ENCODE measurements at regions not wholly inside any gene's neighbourhood (a gene's known extent, or its start where the extent isn't known, plus 50 kb on each side); places are given as distances from the start of the nearest gene placed in this dataset.

DNA sequence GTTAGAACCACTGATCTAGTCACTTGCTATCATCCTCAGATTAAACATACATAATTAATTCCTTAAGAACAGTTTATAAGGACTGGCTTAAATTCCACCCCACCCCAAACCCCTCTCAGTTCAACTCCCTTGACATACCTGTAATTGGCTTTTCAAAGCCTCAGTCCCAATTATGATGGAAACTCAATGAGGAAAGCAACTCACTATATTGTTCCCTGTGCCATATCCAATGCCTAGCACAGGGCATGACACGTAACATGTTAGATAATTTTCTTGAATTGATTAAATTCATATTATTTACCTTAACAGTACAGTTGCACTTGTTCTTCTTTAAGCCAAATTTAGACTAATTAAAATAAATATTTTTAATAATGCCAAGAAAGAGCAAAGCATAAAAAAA lies 465.1 kb upstream of the CHAC2 start:
- DNase-seq (ENCODE audit: low read depth), result no peak
- TF ChIP-seq, protein P1, sequence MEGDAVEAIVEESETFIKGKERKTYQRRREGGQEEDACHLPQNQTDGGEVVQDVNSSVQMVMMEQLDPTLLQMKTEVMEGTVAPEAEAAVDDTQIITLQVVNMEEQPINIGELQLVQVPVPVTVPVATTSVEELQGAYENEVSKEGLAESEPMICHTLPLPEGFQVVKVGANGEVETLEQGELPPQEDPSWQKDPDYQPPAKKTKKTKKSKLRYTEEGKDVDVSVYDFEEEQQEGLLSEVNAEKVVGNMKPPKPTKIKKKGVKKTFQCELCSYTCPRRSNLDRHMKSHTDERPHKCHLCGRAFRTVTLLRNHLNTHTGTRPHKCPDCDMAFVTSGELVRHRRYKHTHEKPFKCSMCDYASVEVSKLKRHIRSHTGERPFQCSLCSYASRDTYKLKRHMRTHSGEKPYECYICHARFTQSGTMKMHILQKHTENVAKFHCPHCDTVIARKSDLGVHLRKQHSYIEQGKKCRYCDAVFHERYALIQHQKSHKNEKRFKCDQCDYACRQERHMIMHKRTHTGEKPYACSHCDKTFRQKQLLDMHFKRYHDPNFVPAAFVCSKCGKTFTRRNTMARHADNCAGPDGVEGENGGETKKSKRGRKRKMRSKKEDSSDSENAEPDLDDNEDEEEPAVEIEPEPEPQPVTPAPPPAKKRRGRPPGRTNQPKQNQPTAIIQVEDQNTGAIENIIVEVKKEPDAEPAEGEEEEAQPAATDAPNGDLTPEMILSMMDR (IDR thresholded peaks at IDR 0.05; ENCODE audit: control insufficient read depth, insufficient read depth, low read depth, low read length, missing control alignments), result no peak
- H3K4me3 ChIP-seq (ENCODE audit: control insufficient read depth, low read depth, low read length), result no peak overlapping the region

DNA sequence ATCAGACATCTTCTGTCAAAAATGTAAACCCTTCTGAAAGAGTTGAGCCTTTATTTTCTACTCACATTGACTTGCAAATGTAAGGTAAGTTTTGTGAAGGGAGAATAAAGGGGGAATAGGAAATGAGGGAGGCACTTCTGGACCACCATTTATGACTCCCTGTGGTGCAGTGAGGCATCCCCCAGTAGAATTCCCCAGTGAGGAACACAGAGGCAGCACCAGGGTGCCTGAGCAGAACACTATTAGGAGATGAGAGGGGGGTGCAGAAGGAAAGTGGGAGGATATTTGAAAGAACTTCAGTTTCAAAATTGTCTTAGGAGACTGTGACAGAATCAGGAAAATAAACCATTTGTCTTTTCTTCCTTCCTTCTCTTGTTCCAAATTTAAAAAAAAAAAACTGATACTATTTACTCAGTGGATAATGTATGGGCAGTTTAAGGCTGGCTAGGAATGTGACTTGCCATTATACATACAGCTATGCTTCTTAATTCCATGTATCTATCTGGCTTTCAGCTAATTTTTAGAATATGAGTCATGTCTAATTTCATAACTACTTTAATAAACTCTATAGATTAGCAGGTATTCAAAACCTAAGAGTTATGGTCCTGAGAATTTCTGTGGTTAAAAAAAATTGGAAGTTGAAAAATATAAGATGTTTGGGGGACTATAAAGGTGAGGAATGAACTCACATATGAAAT lies 478.1 kb upstream of the CHAC2 start:
- no peak overlapping the region for H3K4me3 ChIP-seq (ENCODE audit: control insufficient read depth, low read depth, low read length)
- no peak for DNase-seq (ENCODE audit: low read depth)
- TF ChIP-seq, protein P1 (IDR thresholded peaks at IDR 0.05; ENCODE audit: control insufficient read depth, insufficient read depth, low read depth, low read length, missing control alignments), result no peak

DNA sequence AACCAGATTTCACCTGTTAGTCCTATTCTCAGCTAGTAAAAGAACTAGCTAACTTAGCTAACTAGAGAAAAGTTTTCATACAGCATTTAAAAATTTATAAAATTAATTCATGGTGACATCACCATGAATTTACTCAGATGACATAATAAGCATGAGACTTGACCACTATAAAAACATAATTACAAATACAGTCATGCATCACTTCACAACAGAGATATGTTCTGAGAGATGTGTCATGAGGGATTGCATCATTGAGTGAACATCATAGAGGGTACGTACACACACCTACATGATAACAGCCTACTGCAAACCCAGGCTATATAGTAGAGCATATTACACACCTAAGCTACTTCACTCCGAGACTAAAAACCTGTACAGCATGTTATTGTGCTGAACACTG lies 481.3 kb upstream of the CHAC2 start:
- H3K4me3 ChIP-seq (ENCODE audit: control insufficient read depth, low read depth, low read length), result no peak overlapping the region
- no peak for DNase-seq (ENCODE audit: low read depth)
- TF ChIP-seq, protein P1 (IDR thresholded peaks at IDR 0.05; ENCODE audit: control insufficient read depth, insufficient read depth, low read depth, low read length, missing control alignments), result no peak

DNA sequence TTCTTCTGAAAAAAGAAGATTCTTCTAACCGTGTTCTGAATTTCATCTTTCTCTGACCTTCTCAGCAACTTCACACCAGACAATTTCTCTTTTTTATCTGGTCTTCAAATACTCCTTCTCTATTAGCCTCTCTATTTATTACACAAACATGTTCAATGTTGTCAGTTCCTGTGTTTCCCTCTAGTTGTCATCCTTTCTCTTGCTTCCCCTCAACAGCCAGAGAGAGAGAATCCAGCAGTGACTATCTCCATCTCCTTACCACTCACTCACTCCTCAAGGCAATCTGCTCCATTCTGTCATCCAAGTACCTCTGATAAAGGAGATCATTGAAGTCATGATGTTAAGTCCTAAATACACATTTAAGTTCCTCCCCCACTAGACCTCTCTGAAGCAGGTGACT lies 491.9 kb upstream of the CHAC2 start:
- TF ChIP-seq, protein P1 (IDR thresholded peaks at IDR 0.05; ENCODE audit: control insufficient read depth, insufficient read depth, low read depth, low read length, missing control alignments), result no peak
- H3K4me3 ChIP-seq (ENCODE audit: control insufficient read depth, low read depth, low read length), result no peak overlapping the region
- DNase-seq (ENCODE audit: low read depth), result no peak

DNA sequence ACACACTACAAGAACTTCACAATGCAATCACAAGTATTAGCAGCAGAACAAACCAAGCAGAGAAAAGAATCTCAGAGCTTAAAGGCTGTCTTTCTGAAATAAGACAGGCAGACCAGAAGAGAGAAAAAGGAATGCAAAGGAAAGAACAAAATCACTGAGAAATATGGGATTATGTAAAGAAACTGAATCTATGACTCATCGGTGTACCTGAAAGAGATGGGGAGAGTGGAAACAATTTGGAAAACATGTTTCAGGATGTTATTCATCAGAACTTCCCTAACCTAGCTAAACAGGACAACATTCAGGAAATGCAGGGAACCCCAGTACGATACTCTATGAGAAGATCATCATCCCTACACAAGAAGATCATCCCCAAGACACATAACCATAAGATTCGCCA lies 499.0 kb upstream of the CHAC2 start:
- no peak overlapping the region for H3K4me3 ChIP-seq (ENCODE audit: control insufficient read depth, low read depth, low read length)
- TF ChIP-seq, protein P1 (IDR thresholded peaks at IDR 0.05; ENCODE audit: control insufficient read depth, insufficient read depth, low read depth, low read length, missing control alignments), result no peak
- DNase-seq (ENCODE audit: low read depth), result no peak

DNA sequence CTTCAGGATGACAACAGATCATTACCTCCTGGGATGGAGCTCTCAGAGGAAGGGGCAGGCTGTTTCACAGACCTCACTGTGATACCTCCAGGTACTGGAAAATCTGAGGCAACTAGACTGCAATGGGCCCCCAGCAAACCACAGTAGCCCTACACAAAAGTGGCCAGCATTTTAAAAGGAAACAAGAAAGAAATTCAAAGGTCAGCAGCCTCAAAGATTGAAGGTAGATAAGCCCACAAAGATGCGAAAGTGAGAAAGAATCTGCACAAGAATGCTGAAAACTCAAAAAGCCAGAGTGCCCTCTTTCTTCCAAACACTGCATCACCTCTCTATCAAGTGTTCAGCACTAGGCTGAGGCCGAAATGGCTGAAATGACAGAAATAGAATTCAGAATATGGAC lies 499.5 kb upstream of the CHAC2 start:
- H3K4me3 ChIP-seq (ENCODE audit: control insufficient read depth, low read depth, low read length), result no peak overlapping the region
- TF ChIP-seq, protein P1 (IDR thresholded peaks at IDR 0.05; ENCODE audit: control insufficient read depth, insufficient read depth, low read depth, low read length, missing control alignments), result no peak
- DNase-seq (ENCODE audit: low read depth), result no peak
